ENCODE measurements at regions not wholly inside any gene's neighbourhood (a gene's known extent, or its start where the extent isn't known, plus 50 kb on each side); places are given as distances from the start of the nearest gene placed in this dataset.

- TF ChIP-seq POLR2AphosphoS5 (IDR thresholded peaks at IDR 0.05) (no peak), CTCF (IDR thresholded peaks at IDR 0.05) (no peak)
These were observed 182.6 kb upstream of the NOX3 start for GRCh38 chr6:155638200-155638599.

All from breast epithelium (tissue), 3 donors.